ENCODE measurements at regions not wholly inside any gene's neighbourhood (a gene's known extent, or its start where the extent isn't known, plus 50 kb on each side); places are given as distances from the start of the nearest gene placed in this dataset.

- TF ChIP-seq EZH2phosphoT487 (IDR thresholded peaks at IDR 0.05; ENCODE audit: insufficient read depth, low read depth) (no peak), EZH2 (IDR thresholded peaks at IDR 0.05; ENCODE audit: insufficient read depth, poor library complexity, severe bottlenecking) (no peak)
Measured at GRCh38 chr4:138444260-138444659, 202.1 kb upstream of the SLC7A11 start.

Measured in GM23248 (cell line).